Pancreas (tissue), 10 donors: ENCODE measurements at regions not wholly inside any gene's neighbourhood (a gene's known extent, or its start where the extent isn't known, plus 50 kb on each side); places are given as distances from the start of the nearest gene placed in this dataset.
A peak's percentile ranks its signal among the peaks of the same experiment; 100 is the strongest.

Experiments used
- ATAC-seq, 4 donors: fragments of 200-7000 bp; cut with Tn5 transposase; one replicate each; pipeline versions ENCODE4 v1.8.0 to v1.9.1; 2020; ENCODE audit warnings: mild to moderate bottlenecking in 4 of 4, moderate library complexity in 4 of 4
- DNase-seq, 6 donors: peaks; one replicate each; pipeline ENCODE4 v3.0.0-alpha.2; 2020
- FAIRE-seq: peaks from 2 replicates; lab custom pipeline; 2012; peaks lifted over from hg19 to GRCh38; lab: Jason Lieb, UNC
- H3K27ac ChIP-seq, 4 donors: fragments of 200-600 bp; sonication (generic); 1 replicate in 3 of 4; 2 replicates in 1 of 4; pipeline versions ENCODE4 v1.5.0 to v1.8.0; 2020
- H3K27me3 ChIP-seq, 4 donors: fragments of 200-600 bp; one replicate each; pipeline ENCODE4 v1.8.0; 2021
- H3K36me3 ChIP-seq, 3 donors: fragments of 200-600 bp; sonication (generic) in 1 of 3; one replicate each; pipeline versions ENCODE4 v1.5.0 to v1.8.0; 2020 to 2021
- H3K4me1 ChIP-seq, 3 donors: fragments of 200-600 bp; one replicate each; pipeline ENCODE4 v1.8.0; 2021
- H3K4me3 ChIP-seq, 4 donors: fragments of 200-600 bp; sonication (generic) in 2 of 4; one replicate each; pipeline versions ENCODE4 v1.5.0 to v1.8.0; 2020 to 2021
- H3K9me3 ChIP-seq, 4 donors: fragments of 200-600 bp; one replicate each; pipeline ENCODE4 v1.8.0; 2021
- WGBS, 2 donors: extraction: QIAGEN DNeasy Blood & Tissue Kit; methylation state at CpG; one replicate each; pipeline ENCODE4 v1.1.7; 2013; 5-methylcytosine and 5-hydroxymethylcytosine counted together
- intact Hi-C, 3 donors: fragments of 100-400 bp; cut with DNase I; formaldehyde crosslinking; loops; one replicate each; pipeline versions ENCODE4 v1.11.1 to v1.14.2; 2022
- TF ChIP-seq, protein P1 (sequence below), 4 donors: fragments of 200-600 bp; sonication (generic) in 3 of 4; IDR thresholded peaks; one replicate each; pipeline versions ENCODE4 v1.5.0 to v1.8.0; 2021; ENCODE audit warnings: antibody characterized with exemption in 4 of 4
- donor health status: healthy with polysubstance abuse.
- donor health status: DM: no; HTN: no; CAD: no; lungs with moderate emphysema.
- donor health status: DM: no; HTN: no; CAD: no.
- donor health status: control.
- donor health status: control.
- donor health status: Bipolar disorder and iron deficiency.
- donor health status: DM: yes; HTN: yes; CAD: no.
- donor health status: DM: no; HTN: no; CAD: no.
- donor health status: DM: no; HTN: no; CAD: no.
- donor health status: DM: yes; HTN: yes; CAD: no.

DNA sequence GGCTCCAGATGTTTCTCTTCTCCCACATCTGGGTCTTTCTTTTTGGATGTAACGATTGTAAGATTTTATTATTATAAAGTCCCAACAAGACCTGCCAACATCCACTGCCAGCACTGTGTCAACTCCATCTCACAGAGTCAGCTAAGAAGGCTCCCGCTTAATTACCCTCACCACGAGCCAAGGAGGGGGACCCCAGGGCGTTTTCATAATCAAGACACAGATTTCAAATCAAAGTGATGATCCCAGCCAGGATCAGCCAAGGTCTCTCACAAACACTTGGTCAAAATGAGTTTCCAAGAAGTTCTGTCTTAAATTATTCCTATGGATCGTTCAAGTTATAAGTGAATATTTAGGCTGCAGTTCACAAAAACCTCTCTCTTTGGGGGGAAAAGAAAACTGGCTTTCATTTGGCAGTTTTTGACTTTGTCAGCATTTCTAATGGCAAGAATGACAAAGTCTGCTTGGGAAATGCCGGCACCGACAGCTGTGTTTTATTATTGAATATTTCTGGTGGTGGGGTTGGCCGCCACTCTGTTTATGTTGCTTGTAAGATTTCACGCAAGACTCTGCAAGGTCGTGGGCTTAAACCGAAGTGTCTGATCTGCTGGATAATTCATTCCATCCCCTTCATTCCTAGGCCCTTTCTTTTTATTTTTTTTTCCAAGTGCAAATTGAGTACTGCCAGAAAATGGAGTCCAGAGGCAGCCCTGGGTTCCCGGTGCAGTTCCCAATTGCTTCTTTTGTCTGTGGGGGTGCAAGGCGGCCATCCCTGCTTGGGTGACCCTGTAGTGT is 170.2 kb upstream of the PMEPA1 start:
- intact Hi-C loops: no loop called here
- FAIRE-seq: no peak
- peak in 1 of 4 donors; percentile 23 for ATAC-seq

DNA sequence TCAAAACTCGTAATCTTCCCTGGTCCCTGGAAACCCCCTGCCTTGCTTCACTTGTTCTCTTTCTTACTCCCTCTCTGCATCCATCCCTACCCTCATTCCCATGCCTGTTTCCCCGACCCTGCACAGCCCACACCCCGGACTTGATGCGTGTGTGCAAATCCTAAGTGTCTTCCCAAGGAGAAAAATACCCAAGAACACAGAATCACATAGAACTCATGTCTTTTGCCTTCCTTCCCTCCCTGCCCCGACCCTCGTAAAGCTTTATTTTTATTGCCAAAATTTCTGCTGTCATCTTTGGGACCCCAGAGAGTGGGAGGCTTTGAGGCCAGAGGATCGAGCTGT is 169.6 kb upstream of the PMEPA1 start:
- H3K4me3 ChIP-seq: no peak overlapping the region
- ATAC-seq (no peak), DNase-seq (no peak), FAIRE-seq (no peak)
- H3K4me1 ChIP-seq: no peaks in the 10 kb centered on the region
- WGBS, 2 donors: 51 to 59% methylated on average over 7 of the region's 7 CpGs
- H3K36me3 ChIP-seq: no peaks in the 10 kb centered on the region
- TF ChIP-seq, protein P1, sequence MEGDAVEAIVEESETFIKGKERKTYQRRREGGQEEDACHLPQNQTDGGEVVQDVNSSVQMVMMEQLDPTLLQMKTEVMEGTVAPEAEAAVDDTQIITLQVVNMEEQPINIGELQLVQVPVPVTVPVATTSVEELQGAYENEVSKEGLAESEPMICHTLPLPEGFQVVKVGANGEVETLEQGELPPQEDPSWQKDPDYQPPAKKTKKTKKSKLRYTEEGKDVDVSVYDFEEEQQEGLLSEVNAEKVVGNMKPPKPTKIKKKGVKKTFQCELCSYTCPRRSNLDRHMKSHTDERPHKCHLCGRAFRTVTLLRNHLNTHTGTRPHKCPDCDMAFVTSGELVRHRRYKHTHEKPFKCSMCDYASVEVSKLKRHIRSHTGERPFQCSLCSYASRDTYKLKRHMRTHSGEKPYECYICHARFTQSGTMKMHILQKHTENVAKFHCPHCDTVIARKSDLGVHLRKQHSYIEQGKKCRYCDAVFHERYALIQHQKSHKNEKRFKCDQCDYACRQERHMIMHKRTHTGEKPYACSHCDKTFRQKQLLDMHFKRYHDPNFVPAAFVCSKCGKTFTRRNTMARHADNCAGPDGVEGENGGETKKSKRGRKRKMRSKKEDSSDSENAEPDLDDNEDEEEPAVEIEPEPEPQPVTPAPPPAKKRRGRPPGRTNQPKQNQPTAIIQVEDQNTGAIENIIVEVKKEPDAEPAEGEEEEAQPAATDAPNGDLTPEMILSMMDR (IDR thresholded peaks at IDR 0.05): no peak
- no peaks in the 10 kb centered on the region for H3K9me3 ChIP-seq
- H3K27me3 ChIP-seq: no peaks in the 10 kb centered on the region
- no peak overlapping the region for H3K27ac ChIP-seq
- intact Hi-C loops: no loop called here

More for the DNA sequence above, 170.2 kb upstream of the PMEPA1 start:
- Histone ChIP-seq H3K36me3 (no peaks in the 10 kb centered on the region), H3K27ac (no peak overlapping the region), H3K4me3 (no peak overlapping the region), H3K4me1 (no peaks in the 10 kb centered on the region), H3K27me3 (no peaks in the 10 kb centered on the region), H3K9me3 (no peaks in the 10 kb centered on the region)
- TF ChIP-seq, protein P1 (IDR thresholded peaks at IDR 0.05): no peak
- no peak for DNase-seq
- WGBS, 2 donors: 39 to 46% methylated on average over 13 of the region's 13 CpGs

DNA sequence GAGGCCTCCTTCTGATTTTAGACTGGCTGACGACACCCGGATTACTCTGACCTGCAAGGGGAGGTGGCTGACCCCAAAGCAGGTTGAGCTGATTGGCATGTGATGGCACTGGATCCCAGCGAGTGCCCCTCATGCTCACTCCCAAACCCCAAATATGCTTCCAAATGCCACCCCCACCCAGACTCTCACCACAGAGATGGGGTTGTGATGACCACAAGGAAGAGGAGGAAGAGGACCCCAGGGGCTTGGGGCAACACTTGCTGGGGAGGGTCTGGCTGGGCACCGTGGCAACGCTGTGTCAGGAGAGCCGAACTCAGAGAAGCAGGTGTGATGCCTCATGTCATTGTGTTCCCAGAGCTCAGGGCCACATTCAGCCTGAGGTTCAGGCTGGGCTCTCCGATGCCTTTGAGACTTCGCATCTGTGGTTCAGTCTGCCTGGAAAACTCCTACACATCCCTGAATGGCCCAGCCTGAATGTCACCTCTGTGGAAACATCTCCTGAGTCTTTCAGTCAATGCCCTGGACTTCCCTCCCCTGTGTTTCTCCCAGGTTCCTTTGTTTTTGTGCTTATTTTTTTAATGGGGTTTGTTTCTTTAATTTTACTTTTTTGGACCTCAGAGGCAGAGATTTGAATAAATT is 169.1 kb upstream of the PMEPA1 start:
- Histone ChIP-seq H3K27ac (no peak overlapping the region), H3K4me3 (no peak overlapping the region), H3K9me3 (no peaks in the 10 kb centered on the region), H3K27me3 (no peaks in the 10 kb centered on the region), H3K4me1 (no peaks in the 10 kb centered on the region), H3K36me3 (no peaks in the 10 kb centered on the region)
- FAIRE-seq: no peak
- intact Hi-C loops: no loop called here
- ATAC-seq: no peak
- WGBS, 2 donors: 65 to 72% methylated on average over 8 of the region's 8 CpGs
- DNase-seq: no peak
- TF ChIP-seq, protein P1 (IDR thresholded peaks at IDR 0.05): no peak

DNA sequence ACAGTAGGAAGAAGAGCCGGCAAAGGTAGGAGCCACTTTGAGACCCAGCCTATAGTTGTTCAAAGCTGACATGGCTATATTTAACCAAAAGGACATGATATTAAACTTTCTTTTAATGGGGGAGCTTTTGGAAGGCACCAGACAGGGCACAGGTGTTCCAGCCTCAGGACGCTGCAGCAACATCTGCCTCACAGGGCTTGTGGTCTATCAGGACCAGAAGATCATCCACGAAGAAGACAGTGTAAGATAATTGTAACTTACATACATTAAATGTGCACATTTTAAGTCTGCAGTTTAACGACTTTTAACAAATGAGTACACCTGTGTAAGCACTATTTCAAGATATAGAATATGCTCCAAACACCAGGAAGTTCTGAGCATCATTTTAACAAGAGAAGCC is 168.2 kb upstream of the PMEPA1 start:
- H3K27ac ChIP-seq: no peak overlapping the region
- TF ChIP-seq, protein P1 (IDR thresholded peaks at IDR 0.05): no peak
- H3K4me3 ChIP-seq: no peak overlapping the region
- intact Hi-C loops: no loop called here
- no peaks in the 10 kb centered on the region for H3K36me3 ChIP-seq
- no peaks in the 10 kb centered on the region for H3K9me3 ChIP-seq
- no peaks in the 10 kb centered on the region for H3K27me3 ChIP-seq
- FAIRE-seq (no peak), ATAC-seq (no peak), DNase-seq (no peak)
- no peaks in the 10 kb centered on the region for H3K4me1 ChIP-seq
- 55 to 66% methylated on average over 4 of the region's 4 CpGs for WGBS, 2 donors
